Stimulated activated CD8-positive, alpha-beta memory T cell treated with anti-CD3 and anti-CD28 coated beads, Interleukin-4, amount 100 ng/mL, for 24 hours (primary cell): ENCODE measurements at regions not wholly inside any gene's neighbourhood (a gene's known extent, or its start where the extent isn't known, plus 50 kb on each side); places are given as distances from the start of the nearest gene placed in this dataset.

ENCODE experiments used
- DNase-seq: peaks from one replicate; pipeline ENCODE4 v3.0.0-alpha.2; 2020; ENCODE audit warnings: low read depth

DNA sequence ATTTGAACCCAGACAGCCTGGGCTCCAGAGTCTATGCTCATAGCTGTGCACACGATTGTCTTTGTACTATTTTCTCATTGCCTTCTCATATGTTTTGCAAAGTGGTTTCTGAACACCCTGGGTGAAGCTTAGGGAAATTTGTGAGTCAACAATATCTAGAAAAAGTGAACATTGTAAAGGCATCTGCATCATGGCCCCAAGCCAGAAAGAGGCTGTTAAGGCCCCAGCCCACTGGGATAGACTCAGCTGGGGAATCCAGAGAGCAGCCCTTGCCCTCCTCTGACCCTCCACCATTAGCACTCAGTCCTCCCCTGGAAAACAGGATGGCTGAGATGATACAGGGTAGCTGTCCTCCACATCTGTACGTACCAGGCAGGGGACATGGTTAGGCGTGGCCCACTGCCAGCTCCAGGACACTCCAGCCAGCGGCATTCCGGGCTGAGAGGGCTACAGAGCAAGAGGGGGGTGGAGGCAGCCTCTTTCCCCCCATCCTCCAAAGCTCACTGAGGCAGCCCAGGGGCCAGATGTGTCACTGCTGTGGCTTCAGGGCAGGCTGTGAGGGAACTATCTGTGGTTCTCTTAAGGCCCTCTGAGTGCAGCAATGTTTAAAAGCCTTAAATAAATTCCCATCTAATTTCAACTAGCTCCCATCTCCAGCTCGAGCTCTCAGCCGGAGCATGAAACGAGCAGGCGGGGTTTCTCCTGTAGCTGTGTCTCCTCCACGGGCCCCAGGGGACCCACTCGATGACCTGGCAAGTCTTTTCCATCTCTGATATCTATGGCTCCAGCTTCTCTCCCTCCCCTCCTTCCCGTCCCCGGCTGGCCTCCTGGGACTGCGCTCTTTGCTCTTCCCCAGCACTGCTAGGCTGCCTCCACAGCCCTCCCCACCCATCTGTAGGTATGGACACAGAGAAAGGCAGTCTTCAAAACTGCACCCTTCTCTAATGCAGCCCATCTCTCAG, 209.4 kb upstream of the LRFN2 start:
- no peak for DNase-seq

DNA sequence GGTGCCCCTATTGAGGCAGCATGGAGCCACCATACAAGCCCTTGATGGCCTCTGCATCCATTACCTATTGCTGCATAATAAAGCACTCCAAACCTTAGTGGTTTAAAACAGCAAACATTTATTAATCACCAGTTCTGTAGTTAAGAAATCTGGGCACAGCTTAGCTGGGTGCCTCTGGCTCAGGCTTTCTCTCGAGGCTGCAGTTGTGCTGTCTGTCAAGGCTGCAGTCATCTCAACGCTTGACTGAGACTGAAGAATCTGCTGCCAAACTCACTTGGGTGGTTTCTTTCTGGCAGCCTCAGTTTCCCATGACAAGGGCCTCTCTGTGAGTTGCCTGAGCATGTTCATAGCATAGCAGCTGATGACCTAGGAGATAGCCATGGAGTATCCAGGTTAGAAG, 207.4 kb upstream of the LRFN2 start:
- DNase-seq: no peak

GRCh38 chr6:40792183-40792582, 205.0 kb upstream of the LRFN2 start:
- DNase-seq: no peak

- DNase-seq: no peak
These were observed 203.8 kb upstream of the LRFN2 start for GRCh38 chr6:40791004-40791403.

GRCh38 chr6:40788661-40789655, 201.8 kb upstream of the LRFN2 start:
- DNase-seq: peak; percentile 7

- no peak for DNase-seq
These were observed 195.2 kb upstream of the LRFN2 start for GRCh38 chr6:40782355-40782754.

DNA sequence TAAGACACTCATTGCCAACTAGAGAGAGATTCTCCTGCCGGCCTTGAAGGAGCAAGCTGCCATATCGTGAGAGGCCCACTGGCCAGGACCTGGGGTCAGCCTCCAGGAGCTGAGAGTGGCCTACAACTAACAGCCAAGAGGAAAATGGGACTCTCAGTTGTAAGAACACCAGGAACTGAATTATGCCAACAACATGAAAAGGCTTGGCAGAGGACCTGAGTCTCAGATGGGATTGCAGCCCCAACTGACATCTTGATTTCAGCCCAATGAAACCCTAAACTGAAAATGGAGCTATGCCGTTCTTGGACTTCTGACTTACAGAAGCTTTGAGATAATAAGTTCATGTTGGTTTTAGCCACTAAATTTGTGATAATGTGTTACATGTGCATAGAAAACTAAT, 193.5 kb upstream of the LRFN2 start:
- no peak for DNase-seq

DNA sequence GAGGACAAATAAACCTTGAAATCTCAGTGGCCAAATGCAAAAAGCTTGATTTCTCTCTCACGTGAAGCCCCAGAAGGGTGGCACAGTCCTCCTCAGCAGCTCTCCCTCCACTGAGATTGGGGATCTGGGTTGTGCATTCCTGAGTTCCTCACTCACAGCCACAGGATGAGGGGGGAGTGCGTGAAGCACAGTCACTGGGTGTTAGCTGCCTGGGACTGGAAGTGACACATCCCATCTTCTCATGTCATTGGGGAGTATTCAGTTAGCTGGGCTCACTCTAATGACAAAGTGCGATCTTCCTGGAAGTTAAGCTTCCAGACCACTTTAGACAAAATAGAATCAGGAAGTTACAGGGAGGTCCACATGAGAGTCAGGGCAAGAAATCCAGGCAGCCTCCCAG, 192.2 kb upstream of the LRFN2 start:
- no peak for DNase-seq

DNA sequence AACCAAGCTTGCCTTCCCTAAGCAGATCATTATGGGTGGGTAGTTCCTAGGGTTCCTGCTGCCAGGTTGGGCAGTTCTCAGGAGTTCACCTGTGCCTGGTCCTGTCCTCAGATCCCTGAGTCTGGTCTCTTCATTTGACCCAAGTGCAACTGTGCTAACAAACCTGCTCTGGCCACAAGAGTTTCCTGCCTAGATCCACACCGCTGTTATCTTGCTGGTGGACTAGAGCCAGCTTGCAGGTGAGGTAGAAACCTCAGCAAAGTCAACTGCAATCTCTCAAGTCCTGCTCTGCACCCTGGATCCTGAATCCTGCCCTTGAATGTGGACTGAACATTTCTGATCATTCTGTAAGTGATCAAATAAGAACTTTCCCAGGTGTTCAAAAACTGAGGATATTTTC, 191.8 kb upstream of the LRFN2 start:
- no peak for DNase-seq

DNA sequence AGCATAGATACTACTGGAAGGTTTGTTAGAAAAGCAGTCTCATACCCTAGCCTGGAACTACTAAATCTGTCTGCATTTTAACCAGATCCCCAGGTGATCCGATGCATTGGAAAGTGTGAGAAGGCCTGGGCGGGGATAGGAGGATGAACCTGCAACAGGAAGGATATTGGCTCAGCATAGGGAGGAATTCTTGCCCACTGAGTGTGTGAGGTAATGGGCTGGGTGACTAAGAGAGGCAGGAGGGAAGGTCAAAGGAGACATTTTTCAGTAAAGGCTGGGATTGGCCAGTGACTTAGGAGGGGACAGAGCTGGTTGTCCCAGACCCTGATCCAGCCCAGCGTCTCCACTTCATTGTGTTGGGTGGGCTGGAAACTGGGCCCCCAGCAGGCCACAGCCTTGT, 191.0 kb upstream of the LRFN2 start:
- DNase-seq: no peak

DNA sequence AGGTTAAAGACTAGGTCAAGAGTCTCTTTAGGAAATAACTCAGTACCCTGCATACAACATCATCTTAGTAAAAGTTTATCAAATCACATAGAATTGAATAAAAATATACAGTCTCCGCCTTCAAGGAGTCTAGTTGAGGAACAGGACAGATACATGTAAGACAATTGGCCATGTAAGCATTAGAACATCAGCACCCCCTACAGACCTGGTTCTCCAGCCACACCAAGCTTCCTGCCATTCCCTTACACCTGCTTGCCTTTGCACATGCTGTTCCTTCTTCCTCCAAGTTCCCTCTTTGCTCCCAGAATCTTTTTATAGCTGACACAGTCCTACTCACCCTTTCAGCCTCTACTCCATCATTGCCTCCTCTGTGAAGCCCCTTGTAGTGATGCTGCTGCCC, 187.8 kb upstream of the LRFN2 start:
- DNase-seq: no peak

- no peak for DNase-seq
These were observed 183.6 kb upstream of the LRFN2 start for GRCh38 chr6:40770794-40771193.

DNA sequence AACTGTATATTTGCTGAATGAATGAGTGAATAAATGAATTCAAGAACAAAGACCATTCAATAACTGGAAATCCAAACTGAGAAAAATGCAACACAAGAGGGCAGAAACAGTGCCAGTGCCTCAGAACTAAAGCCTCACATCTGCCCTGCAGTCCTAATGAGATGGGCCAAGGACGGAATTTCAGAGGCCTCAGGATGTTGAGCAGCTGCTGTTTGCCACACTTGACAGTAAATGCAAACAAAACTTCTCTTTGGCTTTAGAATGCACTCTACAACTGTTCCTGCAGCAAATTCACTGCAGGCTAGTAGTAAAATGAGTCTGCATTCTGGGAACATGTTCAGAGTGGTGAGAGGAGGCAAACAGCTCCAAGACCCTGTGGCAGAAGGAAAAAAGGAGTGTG, 177.6 kb upstream of the LRFN2 start:
- no peak for DNase-seq

DNA sequence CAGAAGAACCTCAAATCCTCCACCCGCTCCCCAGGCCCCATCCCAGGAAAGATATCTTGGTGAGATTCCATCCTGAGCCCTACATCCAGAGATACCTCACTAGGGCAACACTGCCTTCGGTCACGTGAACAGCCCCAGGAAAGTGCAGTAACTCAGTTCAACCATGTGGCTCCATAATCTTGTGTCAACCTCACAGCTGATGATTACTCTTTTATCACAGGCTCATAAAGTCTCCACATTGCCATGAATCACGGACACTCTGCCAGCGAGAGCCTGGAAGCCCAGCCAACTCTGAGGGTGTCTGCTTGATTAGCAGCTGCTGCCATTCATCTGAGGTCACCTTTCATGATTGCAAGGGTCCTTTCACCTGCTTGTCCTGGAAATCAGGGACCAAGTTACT, 175.8 kb upstream of the LRFN2 start:
- DNase-seq: no peak

DNA sequence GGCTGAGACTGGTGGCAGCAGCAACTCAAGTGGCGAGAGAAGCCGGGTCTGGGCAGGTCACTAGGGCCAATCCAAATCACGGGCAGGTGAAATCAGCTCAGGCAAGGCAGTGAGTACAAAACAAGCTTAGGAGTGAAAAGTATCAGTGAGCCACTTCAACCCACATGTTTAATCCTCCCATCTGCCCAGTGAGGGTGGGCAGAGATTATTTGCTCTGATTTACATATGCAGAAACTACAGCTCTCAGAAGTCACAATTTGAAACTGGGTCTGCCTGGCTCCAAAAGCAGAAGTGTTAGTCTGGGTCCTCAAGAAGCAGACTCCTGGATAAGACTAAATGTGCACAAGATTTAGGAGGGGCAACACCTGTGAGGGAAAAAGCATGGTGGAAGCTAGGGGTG, 173.7 kb upstream of the LRFN2 start:
- no peak for DNase-seq

- no peak for DNase-seq
These were observed 172.7 kb upstream of the LRFN2 start for GRCh38 chr6:40759838-40760237.

- DNase-seq: no peak
These were observed 172.1 kb upstream of the LRFN2 start for GRCh38 chr6:40759264-40759663.

- no peak for DNase-seq
These were observed 168.7 kb upstream of the LRFN2 start for GRCh38 chr6:40755749-40756452.

DNA sequence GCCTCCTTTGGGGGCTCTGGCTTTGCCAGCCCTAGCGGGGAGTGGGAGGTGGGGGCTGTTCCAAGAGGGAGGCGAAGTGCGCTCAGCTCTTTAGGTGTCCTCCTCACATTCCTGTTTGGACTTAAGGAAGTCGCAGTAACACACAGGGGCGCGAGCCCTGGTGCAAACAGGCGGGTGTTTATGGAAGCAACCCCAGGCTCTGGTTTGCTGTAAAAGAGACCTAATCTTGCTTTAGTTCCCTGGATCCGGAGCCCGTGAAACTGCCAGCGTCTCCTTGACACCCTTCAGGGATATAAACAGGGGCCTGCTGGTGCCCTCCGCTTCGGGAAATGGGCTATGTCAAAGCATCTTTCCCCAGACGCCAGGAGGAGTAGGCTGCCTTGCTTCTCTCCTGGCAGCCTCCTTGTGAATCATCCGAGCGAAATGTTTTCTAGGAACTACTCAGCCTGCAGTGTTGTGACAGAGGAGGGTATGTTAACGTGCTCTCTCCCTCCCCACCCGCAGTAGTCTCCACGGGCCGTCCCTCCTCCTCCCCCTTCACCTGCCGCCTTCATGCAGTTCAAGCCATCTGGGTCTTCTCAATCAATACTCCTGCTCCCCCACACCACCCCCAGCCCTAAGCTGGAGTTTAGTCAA, 168.0 kb upstream of the LRFN2 start:
- DNase-seq: no peak

- DNase-seq: no peak
These were observed 167.4 kb upstream of the LRFN2 start for GRCh38 chr6:40754461-40755045.
